OCI-LY3 (cell line): ENCODE measurements at regions not wholly inside any gene's neighbourhood (a gene's known extent, or its start where the extent isn't known, plus 50 kb on each side); places are given as distances from the start of the nearest gene placed in this dataset.

Experiments used
- H2AFZ ChIP-seq: fragments of 200-600, 300-600 bp; shearing (Covaris generic); 2 replicates; pipeline ENCODE4 v1.6.0; 2014; ENCODE audit warnings: antibody characterized with exemption, low read depth, low read length
- H3K27ac ChIP-seq: fragments of 200-600, 300-600 bp; sonication (generic); 2 replicates; pipeline ENCODE4 v1.5.1; 2014; ENCODE audit warnings: mild to moderate bottlenecking, low read length, moderate library complexity, mixed read lengths
- H3K27me3 ChIP-seq: fragments of 200-600, 300-600 bp; sonication (generic); 2 replicates; pipeline ENCODE4 v1.6.1; 2014; ENCODE audit warnings: low read depth, low read length, mixed read lengths
- H3K36me3 ChIP-seq: fragments of 200-600, 300-600 bp; sonication (generic); replicated peaks from 2 replicates; pipeline ENCODE3; 2014; ENCODE audit warnings: low read depth, low read length, mixed read lengths
- H3K4me1 ChIP-seq: fragments of 300-600, 200-600 bp; sonication (generic); 2 replicates; pipeline ENCODE4 v1.6.1; 2014; ENCODE audit warnings: low read length, mixed read lengths
- H3K4me2 ChIP-seq: fragments of 200-600, 300-600 bp; sonication (generic); 2 replicates; pipeline ENCODE4 v1.6.1; 2014; ENCODE audit warnings: low read length, mixed read lengths
- H3K4me3 ChIP-seq: fragments of 300-600, 200-600 bp; sonication (generic); 2 replicates; pipeline ENCODE4 v1.5.1; 2014; ENCODE audit warnings: antibody characterized with exemption, mild to moderate bottlenecking, low read length, moderate library complexity
- H3K79me2 ChIP-seq: fragments of 300-600, 200-600 bp; shearing (Covaris generic); 2 replicates; pipeline ENCODE4 v1.6.1; 2014; ENCODE audit warnings: mild to moderate bottlenecking, low read length, mixed read lengths
- H3K9ac ChIP-seq: fragments of 300-600, 200-600 bp; shearing (Covaris generic); 2 replicates; pipeline ENCODE4 v1.6.0; 2014; ENCODE audit warnings: mild to moderate bottlenecking, low read length, moderate library complexity
- H3K9me3 ChIP-seq: fragments of 200-600, 300-600 bp; shearing (Covaris generic); 2 replicates; pipeline ENCODE4 v1.6.1; 2014; ENCODE audit warnings: low read length, mixed read lengths; ENCODE audit not compliant: insufficient read depth
- H4K20me1 ChIP-seq: fragments of 200-600, 300-600 bp; sonication (generic); 2 replicates; pipeline ENCODE4 v1.6.1; 2016; ENCODE audit warnings: low read length, mixed read lengths; ENCODE audit not compliant: insufficient read depth
- CTCF ChIP-seq: fragments of 200-600, 300-600 bp; sonication (generic); IDR thresholded peaks from 2 replicates; pipeline ENCODE4 v1.5.1; 2014; ENCODE audit warnings: antibody characterized with exemption, low read length, low read depth
- EZH2phosphoT487 ChIP-seq: fragments of 200-600 bp; shearing (Covaris generic); IDR thresholded peaks from 2 replicates; pipeline ENCODE4 v1.6.1; 2018; ENCODE audit warnings: antibody characterized with exemption, mixed run types, low read depth

- Histone ChIP-seq H3K9me3 (no peaks in the 10 kb centered on the region), H3K79me2 (no peaks in the 10 kb centered on the region), H4K20me1 (no peaks in the 10 kb centered on the region), H3K36me3 (no peaks in the 10 kb centered on the region), H2AFZ (no peak overlapping the region), H3K27me3 (peaks cover 14% of the 10 kb centered on the region), H3K4me1 (no peaks in the 10 kb centered on the region), H3K4me3 (no peak overlapping the region), H3K9ac (no peak overlapping the region), H3K4me2 (no peak overlapping the region), H3K27ac (no peak overlapping the region)
- TF ChIP-seq CTCF = no peak
- no peak for TF ChIP-seq EZH2phosphoT487
Measured at GRCh38 chr2:38224821-38225437, 149.0 kb upstream of the CYP1B1 start.

GRCh38 chr2:38224181-38224580 is 148.2 kb upstream of the CYP1B1 start:
- H2AFZ ChIP-seq = no peak overlapping the region
- H4K20me1 ChIP-seq = no peaks in the 10 kb centered on the region
- no peak overlapping the region for H3K9ac ChIP-seq
- no peaks in the 10 kb centered on the region for H3K9me3 ChIP-seq
- H3K4me3 ChIP-seq = no peak overlapping the region
- H3K4me1 ChIP-seq = no peaks in the 10 kb centered on the region
- TF ChIP-seq CTCF = no peak
- no peak for TF ChIP-seq EZH2phosphoT487
- H3K4me2 ChIP-seq = no peak overlapping the region
- no peaks in the 10 kb centered on the region for H3K79me2 ChIP-seq
- H3K27me3 ChIP-seq = peaks cover 14% of the 10 kb centered on the region
- H3K36me3 ChIP-seq = no peaks in the 10 kb centered on the region
- no peak overlapping the region for H3K27ac ChIP-seq

- Histone ChIP-seq H3K27me3 (peaks cover 16% of the 10 kb centered on the region), H3K9me3 (no peaks in the 10 kb centered on the region), H2AFZ (no peak overlapping the region), H3K9ac (no peak overlapping the region), H4K20me1 (no peaks in the 10 kb centered on the region), H3K79me2 (no peaks in the 10 kb centered on the region), H3K4me2 (no peak overlapping the region), H3K4me1 (no peaks in the 10 kb centered on the region), H3K27ac (no peak overlapping the region), H3K36me3 (no peaks in the 10 kb centered on the region), H3K4me3 (no peak overlapping the region)
- TF ChIP-seq EZH2phosphoT487 (no peak), CTCF (no peak)
Measured at GRCh38 chr2:38223256-38223655, 147.3 kb upstream of the CYP1B1 start.

- TF ChIP-seq EZH2phosphoT487 = no peak
- no peak for TF ChIP-seq CTCF
- H3K4me3 ChIP-seq = no peak overlapping the region
- no peak overlapping the region for H3K9ac ChIP-seq
- no peak overlapping the region for H3K27ac ChIP-seq
- H3K36me3 ChIP-seq = no peaks in the 10 kb centered on the region
- H3K79me2 ChIP-seq = no peaks in the 10 kb centered on the region
- peaks cover 7% of the 10 kb centered on the region; the same call in 1 of the 2 replicates for H3K27me3 ChIP-seq
- no peaks in the 10 kb centered on the region for H3K4me1 ChIP-seq
- H2AFZ ChIP-seq = no peak overlapping the region
- no peaks in the 10 kb centered on the region for H3K9me3 ChIP-seq
- H3K4me2 ChIP-seq = no peak overlapping the region
- H4K20me1 ChIP-seq = no peaks in the 10 kb centered on the region
Measured at GRCh38 chr2:38220164-38220563, 144.2 kb upstream of the CYP1B1 start.
